Activated naive CD8-positive, alpha-beta T cell treated with anti-CD3 and anti-CD28 coated beads, Interleukin-2, amount 50 U/mL, for 24 hours (primary cell): ENCODE measurements at regions not wholly inside any gene's neighbourhood (a gene's known extent, or its start where the extent isn't known, plus 50 kb on each side); places are given as distances from the start of the nearest gene placed in this dataset.

Experiments
- ATAC-seq: fragments of 150-1000 bp; cut with Tn5 transposase; one replicate; pipeline ENCODE4 v1.10.0; 2021
- DNase-seq: peaks from one replicate; pipeline ENCODE4 v3.0.0; 2021
- H3K27ac Mint-ChIP-seq: one replicate; pipeline ENCODE4 v1.8.0; 2021; ENCODE audit warnings: mild to moderate bottlenecking, mixed read lengths
- H3K27me3 Mint-ChIP-seq: one replicate; pipeline ENCODE4 v1.8.0; 2021; ENCODE audit warnings: mixed read lengths
- H3K36me3 Mint-ChIP-seq: one replicate; pipeline ENCODE4 v1.8.0; 2021; ENCODE audit warnings: low read depth, mixed read lengths
- H3K4me1 Mint-ChIP-seq: one replicate; pipeline ENCODE4 v1.8.0; 2021; ENCODE audit warnings: mixed read lengths
- H3K4me3 Mint-ChIP-seq: one replicate; pipeline ENCODE4 v1.8.0; 2021; ENCODE audit warnings: mild to moderate bottlenecking, moderate library complexity, mixed read lengths
- H3K9me3 Mint-ChIP-seq: one replicate; pipeline ENCODE4 v1.8.0; 2021; ENCODE audit warnings: mixed read lengths

- no peak overlapping the region for H3K27ac Mint-ChIP-seq
- H3K4me3 Mint-ChIP-seq, result no peak overlapping the region
- H3K9me3 Mint-ChIP-seq, result no peaks in the 10 kb centered on the region
- H3K4me1 Mint-ChIP-seq, result no peaks in the 10 kb centered on the region
- DNase-seq (no peak), ATAC-seq (no peak)
- H3K27me3 Mint-ChIP-seq, result no peaks in the 10 kb centered on the region
- H3K36me3 Mint-ChIP-seq, result no peaks in the 10 kb centered on the region
Measured at GRCh38 chr4:53771326-53771725, 180.0 kb upstream of the LNX1 start.

- Mint-ChIP-seq H3K36me3 (no peaks in the 10 kb centered on the region), H3K4me3 (no peak overlapping the region), H3K27me3 (no peaks in the 10 kb centered on the region), H3K27ac (no peak overlapping the region), H3K4me1 (no peaks in the 10 kb centered on the region), H3K9me3 (no peaks in the 10 kb centered on the region)
- no peak for DNase-seq
- ATAC-seq, result no peak
Measured at GRCh38 chr4:53767482-53767881, 176.2 kb upstream of the LNX1 start.

GRCh38 chr4:53764761-53765490 lies 173.6 kb upstream of the LNX1 start:
- no peak overlapping the region for H3K4me3 Mint-ChIP-seq
- no peak for DNase-seq

GRCh38 chr4:53763813-53764597 lies 172.7 kb upstream of the LNX1 start:
- Mint-ChIP-seq H3K9me3 (peaks cover 11% of the 10 kb centered on the region), H3K4me1 (no peaks in the 10 kb centered on the region), H3K27ac (no peak overlapping the region), H3K36me3 (no peaks in the 10 kb centered on the region), H3K4me3 (no peak overlapping the region), H3K27me3 (no peaks in the 10 kb centered on the region)
- ATAC-seq (no peak), DNase-seq (no peak)

More at GRCh38 chr4:53764761-53765490, 173.6 kb upstream of the LNX1 start:
- ATAC-seq, result no peak
- Mint-ChIP-seq H3K9me3 (peaks cover 11% of the 10 kb centered on the region), H3K27me3 (no peaks in the 10 kb centered on the region), H3K27ac (no peak overlapping the region), H3K4me1 (no peaks in the 10 kb centered on the region), H3K36me3 (no peaks in the 10 kb centered on the region)

GRCh38 chr4:53755656-53756055 lies 164.4 kb upstream of the LNX1 start:
- Mint-ChIP-seq H3K4me3 (no peak overlapping the region), H3K36me3 (no peaks in the 10 kb centered on the region), H3K27me3 (peaks cover 2% of the 10 kb centered on the region), H3K9me3 (peaks cover 20% of the 10 kb centered on the region), H3K27ac (no peak overlapping the region), H3K4me1 (no peaks in the 10 kb centered on the region)
- DNase-seq (no peak), ATAC-seq (no peak)

- Mint-ChIP-seq H3K4me1 (no peaks in the 10 kb centered on the region), H3K27me3 (peaks cover 2% of the 10 kb centered on the region), H3K27ac (no peak overlapping the region), H3K4me3 (no peak overlapping the region), H3K9me3 (peaks cover 20% of the 10 kb centered on the region), H3K36me3 (no peaks in the 10 kb centered on the region)
- no peak for DNase-seq
- no peak for ATAC-seq
Measured at GRCh38 chr4:53752124-53752523, 160.8 kb upstream of the LNX1 start.

- peak; percentile 4 for DNase-seq
- H3K9me3 Mint-ChIP-seq, result no peaks in the 10 kb centered on the region
- no peak overlapping the region for H3K27ac Mint-ChIP-seq
- H3K27me3 Mint-ChIP-seq, result peaks cover 4% of the 10 kb centered on the region
- no peaks in the 10 kb centered on the region for H3K4me1 Mint-ChIP-seq
- no peak overlapping the region for H3K4me3 Mint-ChIP-seq
- no peaks in the 10 kb centered on the region for H3K36me3 Mint-ChIP-seq
- peak; percentile 36 for ATAC-seq
Measured at GRCh38 chr4:53748328-53748772, 157.1 kb upstream of the LNX1 start.

- no peaks in the 10 kb centered on the region for H3K9me3 Mint-ChIP-seq
- ATAC-seq (no peak), DNase-seq (no peak)
- H3K4me3 Mint-ChIP-seq, result no peak overlapping the region
- peaks cover 4% of the 10 kb centered on the region for H3K27me3 Mint-ChIP-seq
- no peaks in the 10 kb centered on the region for H3K4me1 Mint-ChIP-seq
- H3K36me3 Mint-ChIP-seq, result no peaks in the 10 kb centered on the region
- no peak overlapping the region for H3K27ac Mint-ChIP-seq
Measured at GRCh38 chr4:53747401-53747800, 156.1 kb upstream of the LNX1 start.

- DNase-seq, result no peak
- Mint-ChIP-seq H3K4me3 (no peak overlapping the region), H3K4me1 (no peaks in the 10 kb centered on the region), H3K36me3 (no peaks in the 10 kb centered on the region), H3K27me3 (peaks cover 2% of the 10 kb centered on the region), H3K9me3 (no peaks in the 10 kb centered on the region), H3K27ac (no peak overlapping the region)
- ATAC-seq, result no peak
Measured at GRCh38 chr4:53744446-53745160, 153.3 kb upstream of the LNX1 start.

GRCh38 chr4:53734584-53735353 lies 143.5 kb upstream of the LNX1 start:
- H3K4me3 Mint-ChIP-seq, result no peak overlapping the region

GRCh38 chr4:53734182-53734581 lies 142.9 kb upstream of the LNX1 start:
- Mint-ChIP-seq H3K27me3 (no peaks in the 10 kb centered on the region), H3K27ac (no peak overlapping the region), H3K4me3 (no peak overlapping the region), H3K9me3 (no peaks in the 10 kb centered on the region), H3K36me3 (no peaks in the 10 kb centered on the region), H3K4me1 (no peaks in the 10 kb centered on the region)
- no peak for ATAC-seq
- DNase-seq, result no peak

More at GRCh38 chr4:53734584-53735353, 143.5 kb upstream of the LNX1 start:
- Mint-ChIP-seq H3K9me3 (no peaks in the 10 kb centered on the region), H3K4me1 (no peaks in the 10 kb centered on the region), H3K27me3 (no peaks in the 10 kb centered on the region), H3K27ac (no peak overlapping the region), H3K36me3 (no peaks in the 10 kb centered on the region)
- ATAC-seq (no peak), DNase-seq (no peak)

GRCh38 chr4:53732661-53733060 lies 141.4 kb upstream of the LNX1 start:
- no peaks in the 10 kb centered on the region for H3K9me3 Mint-ChIP-seq
- DNase-seq (no peak), ATAC-seq (no peak)
- H3K36me3 Mint-ChIP-seq, result no peaks in the 10 kb centered on the region
- H3K27ac Mint-ChIP-seq, result no peak overlapping the region
- H3K27me3 Mint-ChIP-seq, result no peaks in the 10 kb centered on the region
- no peak overlapping the region for H3K4me3 Mint-ChIP-seq
- no peaks in the 10 kb centered on the region for H3K4me1 Mint-ChIP-seq

GRCh38 chr4:53730031-53730805 lies 138.9 kb upstream of the LNX1 start:
- H3K4me3 Mint-ChIP-seq, result no peak overlapping the region
- no peak for DNase-seq
- no peaks in the 10 kb centered on the region for H3K9me3 Mint-ChIP-seq
- H3K27me3 Mint-ChIP-seq, result no peaks in the 10 kb centered on the region
- H3K4me1 Mint-ChIP-seq, result no peaks in the 10 kb centered on the region
- H3K36me3 Mint-ChIP-seq, result no peaks in the 10 kb centered on the region
- ATAC-seq, result no peak
- H3K27ac Mint-ChIP-seq, result no peak overlapping the region

- no peaks in the 10 kb centered on the region for H3K36me3 Mint-ChIP-seq
- peaks cover 31% of the 10 kb centered on the region for H3K27me3 Mint-ChIP-seq
- no peaks in the 10 kb centered on the region for H3K4me1 Mint-ChIP-seq
- DNase-seq, result no peak
- no peak overlapping the region for H3K4me3 Mint-ChIP-seq
- no peaks in the 10 kb centered on the region for H3K9me3 Mint-ChIP-seq
- no peak overlapping the region for H3K27ac Mint-ChIP-seq
- ATAC-seq, result no peak
Measured at GRCh38 chr4:53722110-53722509, 130.8 kb upstream of the LNX1 start.
